ENCODE measurements at regions not wholly inside any gene's neighbourhood (a gene's known extent, or its start where the extent isn't known, plus 50 kb on each side); places are given as distances from the start of the nearest gene placed in this dataset.

DNA sequence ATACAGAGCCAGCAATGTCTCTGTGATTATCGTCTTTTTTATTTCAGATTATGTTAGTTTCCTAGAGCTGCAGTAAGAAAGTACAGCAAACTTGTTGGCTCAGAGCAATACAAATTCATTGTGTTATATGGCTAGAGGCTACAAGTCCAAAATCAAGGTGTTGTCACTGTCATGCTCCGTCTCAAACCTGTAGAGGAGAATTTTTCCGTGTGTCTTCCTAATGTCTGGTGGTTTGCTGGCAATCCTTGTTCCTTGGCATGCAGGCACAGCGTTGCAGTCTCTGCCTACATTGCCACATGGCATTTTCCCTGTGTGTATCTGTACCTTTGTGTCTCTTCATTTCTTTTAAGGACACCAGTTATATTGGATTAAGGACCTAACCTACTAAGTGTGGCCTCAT, 244.4 kb downstream of the LRRIQ3 start:
- no peak for DNase-seq (ENCODE audit: low read depth, low spot score)

DNA sequence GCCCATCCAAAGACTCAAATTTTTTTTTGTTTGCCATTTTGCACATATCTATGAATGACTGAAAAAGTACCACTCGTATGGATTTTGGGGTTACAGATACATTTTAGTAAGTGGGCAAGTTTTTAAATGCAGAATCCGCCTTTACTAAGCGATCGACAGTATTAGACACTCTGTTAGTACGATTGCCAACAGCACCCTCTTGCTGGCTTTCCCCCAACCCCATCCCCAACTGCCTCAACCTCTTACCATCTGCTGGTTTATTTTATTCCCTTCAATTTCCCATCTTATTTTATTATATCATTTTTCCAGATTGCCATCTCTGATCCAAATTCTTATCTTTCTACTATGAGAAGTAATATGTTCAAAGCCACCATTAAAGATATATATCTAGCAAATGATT, 244.8 kb downstream of the LRRIQ3 start:
- DNase-seq (ENCODE audit: low read depth, low spot score) = no peak

DNA sequence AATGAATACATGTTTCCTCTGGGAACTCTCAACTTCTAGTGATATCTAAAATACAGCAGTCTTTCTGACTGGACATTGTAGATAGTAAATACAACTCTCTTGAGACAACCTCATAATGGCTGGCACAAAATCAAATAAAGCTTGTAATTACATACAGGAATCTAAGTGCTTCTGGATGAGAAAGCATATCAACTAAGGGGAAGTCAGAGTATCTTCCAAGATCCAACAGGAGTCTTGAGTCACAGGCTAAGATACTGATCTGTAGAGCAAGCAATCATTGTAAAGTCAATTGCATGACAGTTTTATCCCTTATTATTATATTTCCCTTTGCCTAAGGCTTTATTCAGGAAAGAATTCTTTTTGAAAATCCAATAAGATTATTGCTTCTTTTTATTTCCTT, 249.9 kb downstream of the LRRIQ3 start:
- DNase-seq (ENCODE audit: low read depth, low spot score) = no peak

DNA sequence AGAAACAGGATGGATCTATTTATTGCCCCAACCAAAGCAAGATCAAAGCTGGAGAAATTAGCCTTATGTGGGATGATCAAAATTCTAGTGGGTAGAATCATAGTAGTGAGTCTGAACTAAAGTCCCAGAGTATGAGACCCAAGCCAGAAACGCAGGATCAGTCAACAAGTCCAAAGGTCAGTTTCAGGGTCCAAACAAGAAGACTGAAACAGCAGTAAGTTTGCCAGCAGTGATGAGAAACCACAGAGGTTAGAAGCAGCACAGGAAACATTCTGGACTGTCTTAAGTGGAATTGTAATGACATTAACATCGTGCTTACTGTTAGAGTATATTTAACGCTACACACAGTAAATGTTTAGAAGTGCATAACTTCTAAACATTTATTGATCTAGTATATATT, 251.0 kb downstream of the LRRIQ3 start:
- DNase-seq (ENCODE audit: low read depth, low spot score) = no peak

DNA sequence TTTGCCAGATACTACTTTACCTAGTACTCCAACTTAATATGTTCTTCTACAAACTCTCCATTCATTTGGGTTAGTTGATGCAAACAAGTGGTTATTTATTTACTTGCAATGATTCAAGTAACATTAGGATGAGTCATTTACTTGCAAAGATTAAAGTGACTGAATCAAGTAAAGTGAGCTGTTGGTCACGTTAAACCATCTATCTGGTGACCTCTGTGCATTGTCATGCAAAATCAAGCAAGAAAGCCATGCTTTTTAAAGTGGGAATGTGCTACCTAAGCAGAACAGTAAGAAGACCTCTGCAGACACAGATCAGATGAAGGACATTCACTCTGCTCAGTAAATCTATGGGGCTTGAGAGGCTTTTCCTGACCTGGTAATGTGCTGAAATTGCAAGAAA, 254.7 kb downstream of the LRRIQ3 start:
- DNase-seq (ENCODE audit: low read depth, low spot score) = no peak

DNA sequence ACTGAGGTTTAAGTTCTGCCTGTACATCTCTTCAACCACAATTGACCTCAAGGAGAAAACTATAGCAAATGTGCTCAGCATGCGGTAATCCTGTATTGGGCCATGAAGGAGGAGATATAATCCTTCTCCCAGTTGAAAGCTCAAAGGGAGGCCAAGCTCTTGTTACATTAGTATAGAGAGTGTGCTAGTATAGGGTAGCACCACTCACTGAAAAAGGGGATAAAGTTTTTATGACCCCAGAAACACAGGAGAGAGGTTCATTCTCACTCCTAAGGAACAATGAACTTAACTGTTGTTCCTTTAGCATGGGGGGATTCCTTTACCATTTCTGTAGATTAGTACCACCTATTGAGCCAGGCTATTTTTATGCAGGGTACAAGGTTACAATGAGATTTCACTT, 267.7 kb downstream of the LRRIQ3 start:
- no peak for DNase-seq (ENCODE audit: low read depth, low spot score)

DNA sequence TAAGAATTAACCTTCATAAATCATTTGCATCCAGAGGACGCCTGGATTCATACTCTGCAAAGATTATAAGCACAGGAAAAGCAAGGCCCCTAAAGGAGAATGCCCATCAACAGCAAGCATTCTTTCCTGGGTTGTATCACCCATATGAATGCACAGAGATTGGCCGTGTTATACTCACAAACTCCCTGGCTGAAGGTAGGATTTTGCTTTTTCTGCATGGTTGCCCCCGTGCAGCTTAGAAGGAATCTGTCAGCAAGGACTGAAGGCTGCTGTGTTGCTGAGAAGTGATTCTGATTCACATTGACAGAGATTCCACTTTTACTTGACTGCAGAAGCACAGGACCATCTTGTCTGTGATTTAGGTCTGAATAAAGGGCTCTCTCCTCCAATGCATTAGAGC, 283.0 kb downstream of the LRRIQ3 start:
- DNase-seq (ENCODE audit: low read depth, low spot score) = no peak

DNA sequence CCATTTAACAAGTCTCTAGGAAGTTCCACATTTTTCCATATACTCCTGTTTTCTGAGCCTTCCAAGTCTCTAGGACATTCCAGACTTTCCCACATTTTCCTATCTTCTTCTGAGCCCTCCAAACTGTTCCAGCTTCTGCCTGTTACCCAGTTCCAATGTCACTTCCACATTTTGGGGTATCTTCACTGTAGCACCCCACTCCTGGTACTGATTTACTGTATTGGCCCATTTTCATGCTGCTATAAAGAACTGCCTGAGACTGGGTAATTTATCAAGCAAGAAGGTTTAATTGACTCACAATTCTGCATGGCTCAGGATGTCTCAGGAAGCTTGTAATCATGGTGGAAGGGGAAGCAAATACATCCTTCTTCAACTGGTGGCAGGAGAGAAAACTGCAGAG, 285.0 kb downstream of the LRRIQ3 start:
- DNase-seq (ENCODE audit: low read depth, low spot score) = no peak

DNA sequence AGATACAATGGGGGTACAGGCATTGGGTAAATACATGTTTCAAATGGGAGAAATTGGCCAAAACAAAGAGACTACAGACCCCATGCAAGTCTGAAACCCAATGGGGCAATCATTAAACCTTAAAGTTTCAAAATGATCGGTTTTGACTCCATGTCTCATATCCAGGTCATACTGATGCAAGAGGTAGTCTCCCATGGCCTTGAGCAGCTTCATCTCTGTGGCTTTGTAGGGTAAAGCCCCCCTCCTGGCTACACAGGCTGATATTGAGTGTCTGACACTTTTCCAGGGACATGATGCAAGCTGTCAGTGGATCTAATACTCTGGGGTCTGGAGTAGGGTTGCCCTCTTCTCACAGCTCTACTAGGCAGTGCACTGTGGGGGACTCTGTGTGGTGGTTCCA, 286.1 kb downstream of the LRRIQ3 start:
- DNase-seq (ENCODE audit: low read depth, low spot score) = no peak

DNA sequence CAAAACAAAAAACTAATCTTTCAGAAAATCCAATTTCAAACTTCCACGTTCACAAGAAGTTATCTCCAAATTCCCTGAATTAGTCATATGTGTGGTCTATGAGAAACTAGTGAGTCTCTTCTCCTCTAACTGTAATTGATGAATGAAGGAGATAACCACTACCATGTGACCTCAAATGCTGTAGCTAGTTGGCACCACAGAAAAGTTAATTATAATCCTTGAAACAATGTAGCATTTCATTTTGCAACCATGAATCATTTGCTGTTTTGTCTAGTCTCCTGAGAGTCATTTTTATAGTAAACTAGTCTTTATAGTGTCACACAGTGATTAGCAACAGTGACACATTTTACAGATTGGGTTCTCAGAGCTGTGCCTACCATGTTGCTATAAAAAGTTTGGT, 287.5 kb downstream of the LRRIQ3 start:
- no peak for DNase-seq (ENCODE audit: low read depth, low spot score)

DNA sequence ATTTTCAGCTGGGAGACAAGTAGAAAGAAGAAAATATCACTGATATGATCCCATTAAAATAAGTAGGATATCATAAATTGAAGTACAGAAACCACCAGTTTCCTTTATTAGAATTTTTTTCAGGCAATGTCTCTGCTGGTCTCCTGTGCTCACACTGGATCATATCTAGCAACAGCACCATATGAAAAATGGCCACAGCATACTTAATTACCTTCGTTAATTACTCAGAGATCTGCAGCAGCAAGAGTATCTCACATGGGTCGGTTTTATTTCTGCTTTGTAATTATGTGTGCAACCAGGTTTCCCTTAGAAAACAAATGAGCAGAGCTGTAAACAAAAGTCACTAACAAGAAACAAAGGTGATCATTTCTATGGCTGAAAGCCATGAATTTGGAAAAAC, 287.9 kb downstream of the LRRIQ3 start:
- no peak for DNase-seq (ENCODE audit: low read depth, low spot score)

DNA sequence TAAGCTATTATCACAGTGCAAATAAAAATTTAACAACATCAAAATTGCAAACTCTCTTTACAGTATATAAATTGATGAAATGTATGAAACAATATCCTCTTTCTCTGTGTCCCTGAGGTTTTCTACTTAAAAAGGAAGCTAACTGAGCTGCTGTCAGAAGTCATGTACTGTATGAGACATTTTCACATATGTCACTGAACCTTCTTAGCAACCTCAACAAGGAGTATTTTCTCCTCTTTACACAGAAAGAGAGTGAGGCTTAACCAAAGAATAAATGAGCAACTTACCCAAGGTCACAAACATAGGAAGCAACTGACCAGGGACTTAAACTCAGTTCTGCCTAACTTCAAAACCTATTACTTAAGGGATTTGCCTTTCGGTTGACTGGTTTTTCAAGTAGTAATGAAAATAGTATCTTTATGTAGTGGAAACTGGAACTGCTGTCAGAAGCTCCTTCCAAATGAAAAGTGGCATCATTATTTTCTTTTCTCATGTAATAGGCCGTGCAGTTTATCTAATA, 288.9 kb downstream of the LRRIQ3 start:
- no peak for DNase-seq (ENCODE audit: low read depth, low spot score)

DNA sequence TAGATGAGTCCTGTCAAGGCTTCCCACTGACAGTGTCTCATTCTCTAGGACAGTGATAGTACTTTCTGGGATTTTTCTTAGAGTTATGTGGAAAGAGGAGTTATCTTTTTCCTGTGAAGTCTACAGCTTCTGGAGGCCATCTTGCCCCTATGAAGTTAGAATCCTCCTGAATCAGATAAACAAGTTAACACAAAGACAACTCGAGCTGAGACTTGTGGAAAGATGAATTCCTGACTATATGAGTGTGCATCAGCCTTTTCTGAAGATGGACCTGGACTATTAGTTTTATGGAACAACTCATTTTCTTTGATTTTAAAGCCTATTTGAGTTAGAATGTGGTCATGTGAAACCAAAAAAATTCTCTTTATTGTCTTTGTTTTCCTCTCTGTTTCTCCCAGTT, 290.9 kb downstream of the LRRIQ3 start:
- no peak for DNase-seq (ENCODE audit: low read depth, low spot score)

DNA sequence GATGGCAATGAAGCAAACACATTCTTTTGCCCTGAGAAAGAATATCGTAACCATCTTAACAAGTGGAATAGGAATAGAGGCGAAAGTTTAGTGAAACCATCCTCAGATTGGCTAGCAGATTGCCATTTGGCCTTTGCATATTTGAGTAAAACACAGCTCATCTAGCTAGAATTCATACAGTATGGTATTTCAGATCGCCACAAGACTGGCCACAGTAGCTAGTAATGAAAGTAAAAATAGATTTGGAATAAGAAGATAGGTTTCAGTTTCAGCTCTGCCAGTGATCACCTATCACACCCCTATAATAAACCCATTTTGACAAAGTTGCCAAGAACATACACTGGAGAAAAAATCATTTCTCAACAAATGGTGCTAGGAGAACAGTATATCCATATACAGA, 294.9 kb downstream of the LRRIQ3 start:
- DNase-seq (ENCODE audit: low read depth, low spot score) = no peak

DNA sequence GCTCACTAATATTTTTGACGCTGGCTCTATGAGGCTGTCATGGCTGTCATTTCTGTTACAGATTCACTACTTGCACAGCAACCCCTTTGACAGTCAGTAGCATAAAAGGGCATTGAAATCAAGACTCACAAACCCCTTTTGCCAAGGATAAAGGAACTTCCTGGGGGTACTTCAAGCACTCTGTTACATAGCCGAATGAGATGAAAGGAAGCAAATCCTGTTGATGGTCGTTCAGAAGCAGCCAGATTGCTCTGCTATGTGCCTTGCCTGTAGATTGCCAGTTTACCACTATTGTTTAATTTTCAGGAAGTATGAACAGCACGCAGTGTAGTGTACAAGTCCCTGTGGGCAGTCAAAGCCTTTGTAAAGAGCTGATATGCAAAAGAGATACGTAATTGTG, 296.2 kb downstream of the LRRIQ3 start:
- DNase-seq (ENCODE audit: low read depth, low spot score) = no peak

DNA sequence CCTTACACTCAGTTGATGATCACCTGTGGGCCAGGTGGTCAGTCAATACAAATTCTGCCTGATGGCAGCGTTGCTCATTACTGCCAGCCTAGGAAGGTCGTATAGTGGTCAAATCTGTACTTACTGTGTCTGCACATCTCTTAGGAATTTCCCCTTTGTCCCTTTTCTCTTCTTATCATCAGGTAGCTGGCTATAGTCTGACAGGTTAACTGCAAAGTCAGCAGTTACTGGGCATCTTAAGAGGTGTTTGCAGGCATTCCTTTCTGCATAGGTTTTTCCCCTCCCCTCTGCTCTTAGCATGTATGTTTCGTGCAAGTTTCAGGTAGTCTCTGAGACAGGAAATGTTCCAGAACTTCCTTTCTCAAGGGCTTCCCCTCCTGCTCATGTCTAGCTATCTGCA, 298.7 kb downstream of the LRRIQ3 start:
- DNase-seq (ENCODE audit: low read depth, low spot score) = no peak

DNA sequence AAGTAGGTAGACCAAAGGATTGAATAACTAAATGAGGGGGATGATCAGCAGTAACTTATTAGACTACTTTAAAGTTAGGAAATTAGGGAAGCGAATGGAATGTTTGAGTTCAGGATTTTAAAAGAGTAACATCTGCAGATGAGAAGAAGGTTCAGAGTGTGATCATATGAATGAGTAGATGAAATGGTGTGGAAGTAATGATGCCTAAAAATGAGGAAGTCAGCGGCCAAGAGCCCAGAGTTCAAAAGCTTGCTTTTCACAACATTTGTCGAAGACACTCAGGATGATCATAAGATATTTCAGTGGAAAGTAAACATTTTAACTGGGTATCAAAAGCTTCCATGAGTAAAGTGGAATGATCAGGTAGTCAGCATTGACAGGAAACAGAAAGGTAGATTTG, 299.4 kb downstream of the LRRIQ3 start:
- DNase-seq (ENCODE audit: low read depth, low spot score) = no peak

DNA sequence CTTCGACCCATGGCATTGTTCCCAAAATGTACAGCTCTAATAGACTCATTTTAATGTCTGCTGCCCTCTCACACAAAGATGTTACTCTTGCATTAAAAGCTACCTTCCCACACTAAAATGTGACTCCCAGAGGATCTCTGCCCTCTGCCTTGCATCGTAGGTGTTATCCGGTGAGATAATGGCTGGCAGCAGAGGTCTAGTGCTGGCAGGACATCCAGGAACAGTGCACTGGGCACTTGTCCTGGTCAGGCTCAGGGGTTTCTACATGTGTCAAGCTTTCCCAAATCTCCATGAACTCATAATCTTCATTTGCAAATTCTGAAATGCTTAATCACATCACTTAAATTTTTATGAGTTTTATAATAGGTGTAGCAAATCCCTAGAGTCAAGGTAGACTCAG, 310.6 kb downstream of the LRRIQ3 start:
- DNase-seq (ENCODE audit: low read depth, low spot score) = no peak

DNA sequence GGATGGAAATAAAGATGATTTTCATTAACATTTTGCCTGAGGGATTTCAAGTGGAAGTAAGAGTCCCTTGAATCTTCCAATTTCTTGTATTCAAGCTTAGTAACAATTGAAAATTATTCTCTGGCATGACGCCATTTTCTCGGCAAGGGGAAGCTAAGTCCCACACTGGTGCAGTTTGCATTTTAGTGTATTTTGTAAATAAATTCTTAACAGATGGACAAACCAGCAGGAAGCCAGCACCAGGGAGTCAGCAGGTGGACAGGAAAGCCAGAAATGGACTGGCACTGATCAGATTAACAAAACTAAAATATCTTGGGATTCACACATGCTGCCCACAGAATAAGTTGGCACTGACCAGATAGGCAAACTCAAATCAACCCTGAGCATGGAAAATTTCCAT, 311.3 kb downstream of the LRRIQ3 start:
- no peak for DNase-seq (ENCODE audit: low read depth, low spot score)

DNA sequence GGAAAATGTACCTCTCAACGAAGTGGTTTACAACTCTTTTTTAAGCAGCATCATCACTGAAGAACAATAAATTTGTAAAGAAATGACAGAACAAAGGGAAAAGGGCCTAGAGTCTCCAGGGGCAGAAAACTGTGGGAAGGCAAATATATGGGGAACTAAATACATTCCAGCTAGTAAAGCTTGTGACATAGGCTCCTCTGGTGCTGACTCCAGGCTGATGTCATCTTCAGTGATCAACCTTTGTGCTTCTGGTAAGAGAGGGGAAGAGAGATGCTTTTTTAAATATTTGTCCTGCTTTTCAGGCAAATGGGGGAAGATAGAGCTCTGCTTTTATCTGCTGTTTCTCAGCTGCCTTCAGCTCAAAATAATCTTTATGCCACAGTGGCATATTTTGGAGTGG, 323.2 kb downstream of the LRRIQ3 start:
- no peak for DNase-seq (ENCODE audit: low read depth, low spot score)

DNA sequence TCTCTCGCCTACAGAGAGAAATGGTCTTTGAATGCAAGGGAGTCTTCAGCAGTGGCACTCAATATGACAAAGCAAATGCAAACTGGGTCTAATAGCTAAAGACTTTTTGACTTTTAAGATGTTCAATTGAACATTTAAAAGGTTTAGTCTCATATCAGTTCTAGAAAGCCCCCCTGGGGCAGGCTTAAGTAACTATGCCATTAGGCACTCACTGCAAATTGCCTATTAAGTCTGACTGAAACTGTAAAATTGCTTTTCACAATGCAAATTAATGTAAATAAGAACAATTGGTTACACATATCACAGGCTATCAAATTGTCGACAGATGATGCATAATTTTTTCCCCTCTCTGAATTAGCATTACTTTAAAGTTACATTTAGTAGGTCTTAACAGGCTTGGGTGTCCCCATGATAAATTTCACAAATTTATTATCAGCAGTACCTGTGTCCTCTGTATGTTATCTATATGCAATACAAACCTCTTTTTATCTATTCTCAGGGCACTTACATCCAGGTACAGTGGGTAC, 329.1 kb downstream of the LRRIQ3 start:
- no peak for DNase-seq (ENCODE audit: low read depth, low spot score)

DNA sequence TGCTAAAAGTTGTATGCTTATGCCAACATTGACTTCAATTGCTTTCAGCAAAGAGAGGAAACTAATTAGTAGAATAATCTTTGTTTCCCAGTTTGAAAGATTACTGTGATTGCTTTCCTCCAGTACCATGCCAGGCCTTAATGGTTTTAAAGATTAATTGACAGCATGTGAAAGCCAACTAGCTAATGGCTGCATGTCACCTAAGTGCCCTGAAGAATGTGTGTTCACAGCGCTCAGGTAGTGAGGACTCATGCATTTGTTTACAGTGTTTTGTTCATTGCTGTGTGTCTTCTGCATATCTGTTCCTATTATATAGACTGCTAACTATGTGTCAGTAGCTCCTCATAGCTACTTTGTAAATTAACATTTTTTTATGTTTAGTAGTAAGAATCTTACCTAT, 335.6 kb downstream of the LRRIQ3 start:
- no peak for DNase-seq (ENCODE audit: low read depth, low spot score)

DNA sequence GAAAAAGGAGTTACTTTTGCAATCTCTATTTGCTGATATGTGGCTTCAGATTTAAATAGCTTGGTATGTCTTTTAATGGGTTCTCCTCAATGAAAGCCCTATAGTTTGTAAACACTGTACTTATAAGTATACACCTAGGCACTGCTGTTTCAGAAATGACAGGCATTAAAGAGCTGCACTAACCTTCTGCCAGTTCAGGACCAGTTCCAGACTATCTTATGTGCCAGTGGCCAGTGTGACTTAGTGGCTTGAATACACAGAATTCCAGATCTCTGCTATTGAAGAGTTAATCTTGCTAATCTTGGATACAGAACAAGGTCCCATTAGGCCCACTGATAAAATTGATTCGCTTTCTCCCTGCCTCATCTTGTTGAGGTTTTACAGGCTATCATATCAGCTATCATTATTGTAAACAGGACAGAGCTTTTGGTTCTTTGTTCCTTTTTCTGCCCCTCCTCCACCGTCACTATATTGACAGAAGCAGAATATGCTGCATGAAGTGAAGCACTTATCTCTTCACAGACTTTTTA, 337.5 kb downstream of the LRRIQ3 start:
- DNase-seq (ENCODE audit: low read depth, low spot score) = no peak

DNA sequence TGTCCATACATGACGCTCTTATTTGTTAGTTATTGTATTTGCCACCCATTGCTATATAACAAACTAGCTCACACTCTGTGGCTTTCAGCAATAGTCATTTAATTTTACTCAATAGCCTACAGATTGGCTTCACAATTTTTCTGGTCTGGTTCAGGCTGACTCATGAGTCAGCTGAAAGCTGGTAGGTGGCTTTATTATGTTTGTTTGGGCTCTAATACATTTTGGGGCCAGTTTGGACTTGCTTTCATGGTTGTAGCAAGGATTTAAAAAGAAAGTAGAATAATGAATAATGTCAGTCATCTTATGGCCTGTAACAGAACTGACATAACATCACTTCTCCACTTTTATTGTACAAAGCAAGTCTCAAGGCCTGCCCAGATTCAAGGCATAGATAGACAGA, 338.7 kb downstream of the LRRIQ3 start:
- DNase-seq (ENCODE audit: low read depth, low spot score) = no peak

Data from pulmonary artery endothelial cell (primary cell).